GM10266 (cell line): ENCODE measurements at regions not wholly inside any gene's neighbourhood (a gene's known extent, or its start where the extent isn't known, plus 50 kb on each side); places are given as distances from the start of the nearest gene placed in this dataset.

Source experiments
- DNase-seq: peaks from one replicate; pipeline ENCODE4 v3.0.0; 2012; ENCODE audit errors: extremely low spot score
- TF ChIP-seq, protein P1 (sequence below): IDR thresholded peaks from 2 replicates; pipeline ENCODE4 v1.5.1; 2012; ENCODE audit warnings: mild to moderate bottlenecking, low read depth; ENCODE audit not compliant: control insufficient read depth, insufficient read depth; ENCODE audit errors: missing control alignments

DNA sequence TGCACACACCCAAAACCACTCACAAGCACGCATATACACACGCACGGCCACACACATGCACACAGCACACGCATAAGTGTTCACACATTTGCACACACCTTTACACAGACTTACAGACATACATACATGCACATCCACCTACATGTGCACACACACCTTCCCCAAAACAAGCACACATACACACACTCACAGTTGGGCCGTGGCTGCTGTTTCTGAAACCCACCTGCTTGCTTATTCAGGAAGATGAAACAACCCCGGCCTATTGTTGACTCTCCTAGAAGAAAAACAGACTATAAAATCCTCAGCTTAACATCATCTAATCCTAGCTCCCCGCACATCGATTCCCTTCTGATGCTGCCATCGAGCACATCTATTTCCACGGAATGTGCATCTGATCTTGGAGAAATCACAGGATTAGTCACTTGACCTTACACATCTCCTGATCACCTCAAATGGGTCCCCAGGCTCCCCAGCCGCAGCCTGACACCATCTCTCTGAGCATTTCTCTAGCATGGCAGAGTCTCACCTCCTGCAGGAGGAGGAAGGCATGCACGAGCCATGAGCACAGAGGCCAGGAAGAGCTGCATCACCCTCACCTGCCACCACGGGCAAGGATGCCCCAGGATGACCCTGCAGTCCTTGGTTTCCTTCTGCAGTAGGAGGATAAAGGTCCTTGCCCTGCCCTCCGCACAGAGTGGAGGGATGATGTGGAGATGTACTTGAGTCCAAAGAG is 105.8 kb upstream of the CDH5 start:
- TF ChIP-seq, protein P1, sequence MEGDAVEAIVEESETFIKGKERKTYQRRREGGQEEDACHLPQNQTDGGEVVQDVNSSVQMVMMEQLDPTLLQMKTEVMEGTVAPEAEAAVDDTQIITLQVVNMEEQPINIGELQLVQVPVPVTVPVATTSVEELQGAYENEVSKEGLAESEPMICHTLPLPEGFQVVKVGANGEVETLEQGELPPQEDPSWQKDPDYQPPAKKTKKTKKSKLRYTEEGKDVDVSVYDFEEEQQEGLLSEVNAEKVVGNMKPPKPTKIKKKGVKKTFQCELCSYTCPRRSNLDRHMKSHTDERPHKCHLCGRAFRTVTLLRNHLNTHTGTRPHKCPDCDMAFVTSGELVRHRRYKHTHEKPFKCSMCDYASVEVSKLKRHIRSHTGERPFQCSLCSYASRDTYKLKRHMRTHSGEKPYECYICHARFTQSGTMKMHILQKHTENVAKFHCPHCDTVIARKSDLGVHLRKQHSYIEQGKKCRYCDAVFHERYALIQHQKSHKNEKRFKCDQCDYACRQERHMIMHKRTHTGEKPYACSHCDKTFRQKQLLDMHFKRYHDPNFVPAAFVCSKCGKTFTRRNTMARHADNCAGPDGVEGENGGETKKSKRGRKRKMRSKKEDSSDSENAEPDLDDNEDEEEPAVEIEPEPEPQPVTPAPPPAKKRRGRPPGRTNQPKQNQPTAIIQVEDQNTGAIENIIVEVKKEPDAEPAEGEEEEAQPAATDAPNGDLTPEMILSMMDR, result no peak
- DNase-seq, result no peak

DNA sequence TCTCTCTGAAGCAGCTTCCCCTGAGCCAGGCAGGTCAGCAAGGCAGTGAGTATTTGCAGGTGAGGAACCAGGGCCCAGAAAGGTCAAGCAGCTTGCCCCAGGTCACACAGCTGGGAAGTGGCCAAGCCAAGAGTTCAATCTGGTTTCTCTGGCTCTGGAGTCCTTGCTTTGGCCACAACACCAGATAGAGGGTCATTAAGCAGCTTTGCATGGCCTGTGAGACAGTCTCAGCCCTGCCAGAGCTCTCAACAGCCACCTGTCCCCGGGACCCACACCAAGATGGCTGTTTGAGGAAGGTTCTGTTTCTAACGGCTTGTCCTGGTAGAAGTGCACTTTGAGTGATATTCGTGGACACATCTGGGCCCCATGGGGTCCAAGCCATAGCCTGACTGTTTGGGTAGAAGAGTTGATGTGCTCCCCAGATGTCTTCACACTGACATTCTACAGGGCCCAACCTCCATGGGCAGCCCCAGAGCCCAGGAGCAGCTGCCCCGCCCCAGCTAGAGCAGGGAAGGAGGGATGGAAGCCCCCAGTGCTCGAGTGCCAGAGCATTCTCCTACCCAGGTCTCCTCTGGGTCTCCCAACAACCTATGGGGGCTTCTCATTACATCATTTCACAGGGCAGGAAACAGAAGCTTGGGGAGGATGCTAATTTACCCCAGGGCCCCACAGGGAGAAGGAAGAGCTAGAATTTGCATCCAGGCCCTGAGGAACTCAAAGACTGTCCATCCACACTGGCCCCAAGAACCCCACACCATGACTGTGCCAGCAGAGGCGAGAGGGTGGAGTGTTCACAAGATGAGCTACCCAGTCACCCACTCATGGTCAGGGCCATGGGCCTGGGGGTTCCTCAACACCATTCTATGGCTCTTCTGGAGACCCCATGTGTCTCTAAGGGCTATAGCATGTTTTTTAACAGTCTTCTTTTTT is 107.3 kb upstream of the CDH5 start:
- TF ChIP-seq, protein P1, result no peak
- DNase-seq, result no peak

DNA sequence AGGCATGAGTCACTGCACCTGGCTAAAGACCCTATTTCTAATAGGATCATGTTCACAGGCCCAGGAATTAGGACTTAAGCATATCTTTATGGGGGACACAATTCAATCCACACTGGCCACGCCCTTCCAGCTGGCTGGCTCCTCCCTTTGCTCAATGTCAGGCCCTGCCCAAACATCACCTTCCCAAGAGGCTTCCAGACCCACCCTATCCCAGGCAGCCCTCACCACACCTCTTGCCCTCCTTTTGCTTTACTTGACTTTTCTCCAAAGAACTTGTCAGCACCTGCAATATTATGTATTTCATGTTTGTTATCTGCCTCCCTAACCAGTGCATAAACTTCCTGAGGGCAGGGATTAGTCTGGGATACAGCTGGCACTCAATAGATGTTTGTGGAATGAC is 109.6 kb upstream of the CDH5 start:
- DNase-seq, result no peak
- TF ChIP-seq, protein P1, result no peak

DNA sequence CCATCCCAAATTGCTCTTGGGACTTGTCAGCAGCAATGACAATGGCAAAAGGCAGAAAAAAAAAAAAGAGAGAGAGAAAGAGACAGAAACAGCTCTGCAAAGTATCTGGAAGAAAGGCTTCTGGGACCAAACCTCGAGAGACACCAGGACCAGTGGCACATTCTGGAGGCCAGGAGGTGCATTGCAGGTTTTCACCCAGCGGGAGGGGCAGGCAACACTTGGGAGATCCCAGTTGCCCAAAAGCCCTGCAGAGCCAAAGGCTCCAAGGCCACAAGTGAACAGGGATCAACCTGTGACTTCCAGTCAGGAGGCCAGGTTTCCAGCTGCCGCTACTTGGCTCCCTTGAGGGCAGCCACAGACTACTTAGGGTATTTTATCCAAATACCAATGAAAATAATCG is 110.8 kb upstream of the CDH5 start:
- DNase-seq, result no peak

DNA sequence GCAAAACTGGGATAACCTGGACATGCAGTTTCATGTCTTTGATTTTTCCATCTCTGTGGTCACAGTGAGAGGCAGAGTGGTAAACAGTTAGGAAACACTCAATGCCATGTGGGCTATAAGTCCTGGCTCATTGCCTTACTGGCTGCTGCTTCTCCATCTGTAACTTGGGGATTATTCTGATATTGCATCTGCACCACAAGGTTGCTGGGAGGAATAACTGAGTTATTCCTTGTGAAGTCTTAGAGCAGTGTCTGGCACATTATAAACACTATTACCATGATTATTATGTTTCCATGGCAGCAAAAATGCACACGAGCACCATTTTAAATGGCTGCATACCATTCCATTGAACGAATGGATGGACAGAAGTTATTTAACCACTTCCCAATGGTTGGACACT is 111.7 kb upstream of the CDH5 start:
- DNase-seq, result no peak

More for the DNA sequence above, 110.8 kb upstream of the CDH5 start:
- TF ChIP-seq, protein P1, result no peak

DNA sequence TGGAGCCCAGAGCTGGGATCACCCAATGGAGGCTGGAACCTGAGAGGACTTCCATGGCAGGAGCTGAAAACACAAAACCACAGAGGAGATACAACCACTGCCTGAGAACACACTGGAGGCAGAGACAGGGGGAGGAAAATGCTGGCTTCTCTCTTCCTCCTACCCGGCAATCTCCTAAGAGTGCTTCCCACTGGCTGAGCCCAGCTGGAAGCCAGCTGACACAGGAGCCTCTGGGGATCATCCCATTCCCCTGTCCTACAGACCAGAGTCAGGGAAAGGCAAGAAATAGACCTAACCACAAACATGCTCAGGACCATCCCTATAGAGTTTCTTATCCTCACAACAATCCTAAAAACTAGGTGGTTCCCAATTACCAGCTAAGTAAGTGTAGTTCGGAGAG is 112.4 kb upstream of the CDH5 start:
- TF ChIP-seq, protein P1, result no peak
- DNase-seq, result no peak

More for the DNA sequence above, 111.7 kb upstream of the CDH5 start:
- TF ChIP-seq, protein P1, result no peak
